GM12878 (cell line): ENCODE measurements at regions not wholly inside any gene's neighbourhood (a gene's known extent, or its start where the extent isn't known, plus 50 kb on each side); places are given as distances from the start of the nearest gene placed in this dataset.

Source experiments
- ATAC-seq: fragments of 200-7000 bp; cut with Tn5 transposase; 3 replicates; pipeline ENCODE4 v1.9.1; 2020; ENCODE audit warnings: mild to moderate bottlenecking, moderate library complexity
- BruUV-seq: library from RNA; stranded (reverse); fragments of 400-500 nt; replicated peaks from 2 replicates; lab custom pipeline; 2021; lab: Mats Ljungman, UMichigan
- CTCF ChIA-PET: fragments of 300-600 bp; sonication (Branson Sonifier 250); formaldehyde crosslinking; extraction: SDS; loops from one replicate; lab custom pipeline; 2021; ENCODE audit warnings: inconsistent platforms; lab: Yijun Ruan, JAX
- POLR2A ChIA-PET: fragments of 350-600 bp; formaldehyde crosslinking; extraction: SDS; loops from one replicate; lab custom pipeline; 2021; ENCODE audit warnings: inconsistent platforms; lab: Charles Lee
- RAD21 ChIA-PET: fragments of 300-600 bp; sonication (Branson Sonifier 250); formaldehyde crosslinking; loops from one replicate; lab custom pipeline; 2023; ENCODE audit warnings: antibody characterized with exemption; ENCODE audit not compliant: unreplicated experiment; lab: Charles Lee
- SMC1A ChIA-PET: fragments of 300-600 bp; sonication (Branson Sonifier 250); formaldehyde crosslinking; loops from one replicate; lab custom pipeline; 2023; ENCODE audit not compliant: unreplicated experiment, uncharacterized antibody; lab: Charles Lee
- DNase-seq: peaks from one replicate; pipeline ENCODE4 v3.0.0-alpha.2; 2011; ENCODE audit warnings: low read depth, low spot score
- FAIRE-seq: peaks from 3 replicates; lab custom pipeline; 2011; peaks lifted over from hg19 to GRCh38; lab: Jason Lieb, UNC
- H2AFZ ChIP-seq: 2 replicates; pipeline ENCODE4 v1.6.0; 2011; ENCODE audit warnings: low read depth, low read length, control low read depth; ENCODE audit not compliant: control insufficient read depth
- H3K27ac ChIP-seq: 2 replicates; pipeline ENCODE4 v1.5.1; 2011; ENCODE audit warnings: control low read depth; ENCODE audit not compliant: control insufficient read depth, insufficient read depth
- H3K27me3 ChIP-seq, 2 experiments: replicated peaks in 1 of 2; 2 replicates each; pipeline versions ENCODE4 v1.6.0 to v1.6.1; 2011; ENCODE audit warnings: low read length in 1 of 2; ENCODE audit not compliant: control insufficient read depth in 2 of 2, insufficient read depth in 2 of 2
- H3K36me3 ChIP-seq, 2 experiments: 2 replicates each; pipeline ENCODE4 v1.5.1; 2011; ENCODE audit warnings: low read length in 1 of 2; ENCODE audit not compliant: control insufficient read depth in 2 of 2, insufficient read depth in 2 of 2
- H3K4me1 ChIP-seq: 2 replicates; pipeline ENCODE4 v1.6.1; 2011; ENCODE audit warnings: mild to moderate bottlenecking, low read length, moderate library complexity, mixed read lengths; ENCODE audit not compliant: control insufficient read depth, insufficient read depth
- H3K4me2 ChIP-seq: 2 replicates; pipeline ENCODE4 v1.6.0; 2011; ENCODE audit warnings: control low read depth; ENCODE audit not compliant: control insufficient read depth, insufficient read depth
- H3K4me3 ChIP-seq: fragments of 200-600 bp; sonication (generic); 2 replicates; pipeline ENCODE4 v1.5.1; 2016
- H3K79me2 ChIP-seq: 2 replicates; pipeline ENCODE4 v1.6.0; 2011; ENCODE audit warnings: low read length; ENCODE audit not compliant: control insufficient read depth, insufficient read depth
- H3K9ac ChIP-seq: 2 replicates; pipeline ENCODE4 v1.8.0; 2011; ENCODE audit warnings: low read length, control low read depth, mixed read lengths; ENCODE audit not compliant: control insufficient read depth, insufficient read depth
- H3K9me3 ChIP-seq: replicated peaks from 3 replicates; pipeline ENCODE4 v1.5.1; 2011; ENCODE audit warnings: mild to moderate bottlenecking, low read length; ENCODE audit not compliant: control insufficient read depth, insufficient read depth
- H4K20me1 ChIP-seq: 2 replicates; pipeline ENCODE4 v1.6.0; 2011; ENCODE audit not compliant: control insufficient read depth, insufficient read depth
- FOXK2 ChIP-seq: fragments of 450-650 bp; IDR thresholded peaks from 2 replicates; pipeline ENCODE4 v1.6.1; 2017; ENCODE audit warnings: mild to moderate bottlenecking, moderate library complexity
- GABPA ChIP-seq: IDR thresholded peaks from 2 replicates; pipeline ENCODE4 v1.6.1; 2014; ENCODE audit warnings: antibody characterized with exemption, low read depth, mild to moderate bottlenecking, inconsistent platforms
- JUNB ChIP-seq: IDR thresholded peaks from 2 replicates; pipeline ENCODE4 v1.6.1; 2016; ENCODE audit warnings: antibody characterized with exemption, mild to moderate bottlenecking
- MTA3 ChIP-seq: IDR thresholded peaks from 2 replicates; pipeline ENCODE4 v1.6.1; 2012; ENCODE audit warnings: low read length, inconsistent platforms, borderline replicate concordance
- RAD51 ChIP-seq: fragments of 450-650 bp; IDR thresholded peaks from 2 replicates; pipeline ENCODE4 v1.6.1; 2016; ENCODE audit warnings: moderate library complexity, mild to moderate bottlenecking, inconsistent platforms
- RELA ChIP-seq: fragments of 450-650 bp; IDR thresholded peaks from 2 replicates; pipeline ENCODE4 v1.8.0; 2014; ENCODE audit warnings: borderline replicate concordance; ENCODE audit not compliant: partially characterized antibody
- SUPT20H ChIP-seq: IDR thresholded peaks from 2 replicates; pipeline ENCODE4 v1.6.1; 2011; ENCODE audit warnings: low read depth, mild to moderate bottlenecking, low read length, moderate library complexity, borderline replicate concordance; ENCODE audit not compliant: control insufficient read depth
- YBX1 ChIP-seq: fragments of 450-650 bp; IDR thresholded peaks from 2 replicates; pipeline ENCODE4 v1.6.1; 2016; ENCODE audit warnings: antibody characterized with exemption
- YY1 ChIP-seq: IDR thresholded peaks from 2 replicates; pipeline ENCODE4 v1.6.1; 2011; ENCODE audit warnings: low read depth, mild to moderate bottlenecking, low read length
- ZNF207 ChIP-seq: fragments of 450-650 bp; IDR thresholded peaks from 2 replicates; pipeline ENCODE4 v1.6.1; 2014; ENCODE audit warnings: antibody characterized with exemption, mild to moderate bottlenecking, borderline replicate concordance
- WGBS: methylation state at CpG from one replicate; pipeline ENCODE4 v1.1.6; 2016; ENCODE audit warnings: low lambda C conversion rate; ENCODE audit not compliant: insufficient replicate concordance, insufficient coverage; ENCODE audit errors: missing lambda C conversion rate; 5-methylcytosine and 5-hydroxymethylcytosine counted together
- in situ Hi-C: fragments of 300-500 bp; cut with MboI; formaldehyde crosslinking; loops from 9 replicates; pipeline ENCODE4 v1.14.3; 2018; ENCODE audit warnings: mixed read lengths
- intact Hi-C: fragments of 100-400 bp; cut with micrococcal nuclease; formaldehyde crosslinking; loops from one replicate; pipeline ENCODE4 v1.14.2; 2022; ENCODE audit not compliant: unreplicated experiment
- TF ChIP-seq, protein P1 (sequence below): fragments of 450-650 bp; IDR thresholded peaks from 2 replicates; pipeline ENCODE4 v1.6.1; 2017; ENCODE audit warnings: low read depth, mild to moderate bottlenecking, moderate library complexity

DNA sequence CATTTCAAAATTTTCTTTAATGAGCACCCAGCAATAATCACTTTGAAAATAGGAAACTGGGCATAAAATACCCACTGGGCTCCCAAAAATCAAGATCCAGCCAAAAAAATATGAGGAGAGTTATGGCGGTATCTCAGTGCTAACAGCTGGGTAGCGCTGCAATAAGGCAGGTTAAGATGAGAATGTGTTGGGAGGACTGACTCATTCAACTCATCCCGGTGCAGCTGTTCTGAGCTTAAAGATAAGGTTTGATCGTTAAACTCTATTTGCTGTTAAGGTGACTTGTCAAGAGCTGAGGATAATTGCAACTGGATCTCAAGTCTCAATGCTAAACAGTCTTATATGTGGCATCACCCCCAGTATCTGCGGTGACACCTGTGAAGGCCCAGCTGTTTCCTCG lies 507.7 kb downstream of the EPM2A start:
- H3K4me3 ChIP-seq, result no peak overlapping the region
- ChIA-PET SMC1A (no interaction called here), RAD21 (no interaction called here), POLR2A (interaction anchor here (0.7 kb wide), 1 partner anchor 26 kb away, joined by 3 read pairs; no protein-coding TSS in a partner anchor), CTCF (interaction anchor here (0.6 to 1.1 kb wide), 2 partner anchors 9 to 409 kb away, joined by 3 to 4 read pairs; no protein-coding TSS in a partner anchor)
- TF ChIP-seq MTA3 (no peak), YY1 (no peak), SUPT20H (no peak), FOXK2 (no peak), RELA (no peak), JUNB (no peak), GABPA (no peak), ZNF207 (no peak), RAD51 (no peak), YBX1 (no peak)
- TF ChIP-seq, protein P1, sequence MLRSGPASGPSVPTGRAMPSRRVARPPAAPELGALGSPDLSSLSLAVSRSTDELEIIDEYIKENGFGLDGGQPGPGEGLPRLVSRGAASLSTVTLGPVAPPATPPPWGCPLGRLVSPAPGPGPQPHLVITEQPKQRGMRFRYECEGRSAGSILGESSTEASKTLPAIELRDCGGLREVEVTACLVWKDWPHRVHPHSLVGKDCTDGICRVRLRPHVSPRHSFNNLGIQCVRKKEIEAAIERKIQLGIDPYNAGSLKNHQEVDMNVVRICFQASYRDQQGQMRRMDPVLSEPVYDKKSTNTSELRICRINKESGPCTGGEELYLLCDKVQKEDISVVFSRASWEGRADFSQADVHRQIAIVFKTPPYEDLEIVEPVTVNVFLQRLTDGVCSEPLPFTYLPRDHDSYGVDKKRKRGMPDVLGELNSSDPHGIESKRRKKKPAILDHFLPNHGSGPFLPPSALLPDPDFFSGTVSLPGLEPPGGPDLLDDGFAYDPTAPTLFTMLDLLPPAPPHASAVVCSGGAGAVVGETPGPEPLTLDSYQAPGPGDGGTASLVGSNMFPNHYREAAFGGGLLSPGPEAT, result no peak
- no peak overlapping the region for H3K9ac ChIP-seq
- no peak overlapping the region for H2AFZ ChIP-seq
- DNase-seq, result no peak
- H3K4me1 ChIP-seq, result no peaks in the 10 kb centered on the region
- H4K20me1 ChIP-seq, result no peaks in the 10 kb centered on the region
- in situ Hi-C loops (no loop called here), intact Hi-C loops (no loop called here)
- H3K27me3 ChIP-seq, result no peaks in the 10 kb centered on the region
- no peaks in the 10 kb centered on the region for H3K79me2 ChIP-seq
- H3K27ac ChIP-seq, result no peak overlapping the region
- FAIRE-seq, result no peak
- no peaks in the 10 kb centered on the region for H3K9me3 ChIP-seq
- no TSS peak for BruUV-seq
- H3K4me2 ChIP-seq, result no peak overlapping the region
- no peak for ATAC-seq
- no peaks in the 10 kb centered on the region for H3K36me3 ChIP-seq
- WGBS, result 87% methylated on average over 6 of the region's 6 CpGs
